ENCODE measurements at regions not wholly inside any gene's neighbourhood (a gene's known extent, or its start where the extent isn't known, plus 50 kb on each side); places are given as distances from the start of the nearest gene placed in this dataset.
"Not testable (repeated sequence)": the region's sequence is repeated elsewhere in the genome, so short reads cannot be mapped to it uniquely, and the experiment has no call there.

DNA sequence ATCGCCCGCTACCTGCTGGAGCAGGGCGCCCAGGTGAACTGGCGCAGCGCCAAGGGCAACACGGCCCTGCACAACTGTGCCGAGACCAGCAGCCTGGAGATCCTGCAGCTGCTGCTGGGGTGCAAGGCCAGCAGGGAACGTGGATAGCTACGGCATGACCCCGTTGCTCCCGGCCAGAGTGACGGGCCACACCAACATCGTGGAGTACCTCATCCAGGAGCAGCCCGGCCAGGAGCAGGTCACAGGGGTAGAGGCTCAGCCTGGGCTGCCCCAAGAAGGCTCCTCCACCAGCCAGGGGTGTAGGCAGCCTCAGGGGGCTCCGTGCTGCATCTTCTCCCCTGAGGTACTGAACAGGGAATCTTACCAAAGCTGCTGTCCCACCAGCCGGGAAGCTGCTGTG lies 515.9 kb downstream of the TUBA3C start:
- not testable (repeated sequence) for TF ChIP-seq ATF3 (IDR thresholded peaks at IDR 0.05); POLR2A (IDR thresholded peaks at IDR 0.05; ENCODE audit: borderline replicate concordance, extremely low read depth, insufficient read depth, insufficient read length)

All from HCT116 (cell line).